HG03139 (cell line): ENCODE measurements at regions not wholly inside any gene's neighbourhood (a gene's known extent, or its start where the extent isn't known, plus 50 kb on each side); places are given as distances from the start of the nearest gene placed in this dataset.
"Not testable (repeated sequence)": the region's sequence is repeated elsewhere in the genome, so short reads cannot be mapped to it uniquely, and the experiment has no call there.

Experiments used
- ATAC-seq: cut with Tn5 transposase; IDR thresholded peaks from one replicate; pipeline ENCODE4 v1.9.1; 2021; ENCODE audit not compliant: unreplicated experiment

DNA sequence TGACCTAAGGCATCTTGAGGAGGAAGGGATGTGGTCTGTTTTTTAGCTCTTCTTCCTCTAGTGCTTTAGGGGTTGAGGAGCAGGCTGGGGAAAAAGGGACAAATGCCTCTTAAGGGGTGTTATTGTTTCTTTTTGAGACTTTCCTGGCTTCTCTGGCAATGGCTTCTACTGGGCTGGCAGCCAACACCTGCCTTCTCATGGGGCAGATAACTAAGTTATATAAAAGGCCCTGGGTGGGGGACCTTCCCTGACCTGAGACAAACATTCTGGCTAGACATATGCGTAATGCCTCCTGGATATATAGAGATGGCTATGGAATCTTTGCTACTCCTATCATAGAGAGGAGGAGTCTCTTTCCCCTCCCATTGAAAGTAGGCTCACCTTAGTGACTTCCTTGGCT is 179.2 kb upstream of the PROK2 start:
- ATAC-seq = no peak

GRCh38 chr3:71962561-71963240 is 177.8 kb upstream of the PROK2 start:
- ATAC-seq = no peak

DNA sequence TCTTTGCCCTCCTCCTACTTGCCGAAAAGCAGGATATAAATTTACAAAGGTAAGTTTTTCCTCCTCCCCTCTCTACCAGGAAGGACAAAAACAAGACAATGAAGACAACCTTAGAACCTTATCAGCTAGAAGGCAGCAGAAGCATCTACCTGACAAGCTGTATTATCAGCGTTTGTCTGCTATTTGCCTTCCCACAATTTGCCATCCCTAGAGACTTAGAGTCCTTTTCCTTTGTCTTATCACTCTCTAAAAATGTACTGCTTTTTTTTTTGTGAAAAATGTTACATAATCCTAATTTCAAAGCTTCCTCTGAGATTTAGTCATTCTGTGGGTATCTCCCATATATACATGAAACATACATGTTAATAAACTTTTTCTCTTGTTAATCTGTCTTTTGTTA is 176.9 kb upstream of the PROK2 start:
- no peak for ATAC-seq

GRCh38 chr3:71961378-71961777 is 176.4 kb upstream of the PROK2 start:
- no peak for ATAC-seq

- no peak for ATAC-seq
Measured at GRCh38 chr3:71958533-71958932, 173.6 kb upstream of the PROK2 start.

DNA sequence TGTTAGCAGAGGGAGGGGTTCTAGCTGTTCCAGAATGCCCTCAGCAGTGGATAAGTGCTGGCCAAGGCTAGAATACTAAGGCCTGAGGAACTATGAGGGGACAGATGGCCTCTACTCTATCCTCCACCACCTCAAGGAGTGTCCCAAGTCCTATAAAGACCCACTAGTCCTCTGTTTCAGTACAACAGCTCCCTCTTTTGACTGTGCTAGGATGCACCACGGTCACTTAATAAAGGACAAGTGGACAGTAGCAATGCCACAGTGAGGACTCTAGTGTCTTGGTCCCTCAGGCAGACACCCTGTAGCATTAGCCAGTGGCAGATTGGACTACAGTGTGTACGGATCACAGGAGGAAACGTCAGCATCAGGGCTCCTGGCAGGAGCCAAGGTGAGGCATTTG is 171.8 kb upstream of the PROK2 start:
- ATAC-seq = no peak

GRCh38 chr3:71956069-71956340 is 171.1 kb upstream of the PROK2 start:
- ATAC-seq = no peak

- no peak for ATAC-seq
Measured at GRCh38 chr3:71955240-71956068, 170.5 kb upstream of the PROK2 start.

DNA sequence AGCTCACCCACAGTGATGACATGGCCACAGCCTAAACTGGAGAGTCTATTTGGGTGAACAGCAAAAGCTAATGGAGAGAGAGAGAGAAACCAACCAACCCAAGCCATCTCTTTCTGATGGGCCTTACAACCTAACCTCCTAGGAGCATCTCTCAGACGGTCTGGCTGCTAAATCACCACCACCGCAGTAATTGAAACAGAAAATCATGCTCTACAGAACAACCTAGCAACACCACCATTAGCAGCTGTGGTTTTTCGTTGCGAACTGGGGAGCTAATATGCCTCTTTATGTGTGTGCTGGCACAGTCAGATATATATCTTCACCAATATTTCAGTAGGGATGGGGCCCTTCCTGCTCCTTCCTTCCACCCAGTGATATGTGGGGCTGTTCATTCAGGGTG is 166.9 kb upstream of the PROK2 start:
- ATAC-seq = no peak

- no peak for ATAC-seq
Measured at GRCh38 chr3:71951361-71951760, 166.4 kb upstream of the PROK2 start.

GRCh38 chr3:71949442-71949841 is 164.5 kb upstream of the PROK2 start:
- ATAC-seq = no peak

DNA sequence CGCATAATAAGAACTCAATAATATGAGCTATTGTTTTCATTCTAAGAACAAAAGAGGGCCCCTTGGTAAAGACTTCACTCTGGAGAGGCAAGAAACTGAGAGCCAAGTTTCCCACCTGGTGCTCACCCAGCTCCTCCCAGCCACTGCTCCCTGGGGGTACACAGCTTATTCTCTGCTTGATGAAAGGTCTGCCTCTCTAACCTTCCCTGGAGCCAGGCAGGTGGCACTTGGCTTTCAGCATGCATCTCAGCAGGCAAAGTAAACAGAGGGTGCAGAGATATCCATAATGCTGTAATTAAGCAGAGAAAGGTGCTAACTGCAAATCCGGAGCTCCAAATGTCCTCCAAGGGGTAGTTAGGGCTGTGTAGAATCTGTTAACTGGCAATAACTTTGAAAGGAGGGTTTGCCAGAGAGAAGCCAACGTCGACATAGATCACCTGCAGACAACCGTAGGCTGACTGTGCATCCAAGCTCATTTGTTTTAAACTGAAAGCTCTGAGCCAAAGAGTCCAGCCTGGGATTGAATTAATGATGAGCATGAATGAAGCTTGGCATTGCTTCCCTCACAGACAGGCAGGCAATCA is 159.6 kb upstream of the PROK2 start:
- ATAC-seq = no peak

DNA sequence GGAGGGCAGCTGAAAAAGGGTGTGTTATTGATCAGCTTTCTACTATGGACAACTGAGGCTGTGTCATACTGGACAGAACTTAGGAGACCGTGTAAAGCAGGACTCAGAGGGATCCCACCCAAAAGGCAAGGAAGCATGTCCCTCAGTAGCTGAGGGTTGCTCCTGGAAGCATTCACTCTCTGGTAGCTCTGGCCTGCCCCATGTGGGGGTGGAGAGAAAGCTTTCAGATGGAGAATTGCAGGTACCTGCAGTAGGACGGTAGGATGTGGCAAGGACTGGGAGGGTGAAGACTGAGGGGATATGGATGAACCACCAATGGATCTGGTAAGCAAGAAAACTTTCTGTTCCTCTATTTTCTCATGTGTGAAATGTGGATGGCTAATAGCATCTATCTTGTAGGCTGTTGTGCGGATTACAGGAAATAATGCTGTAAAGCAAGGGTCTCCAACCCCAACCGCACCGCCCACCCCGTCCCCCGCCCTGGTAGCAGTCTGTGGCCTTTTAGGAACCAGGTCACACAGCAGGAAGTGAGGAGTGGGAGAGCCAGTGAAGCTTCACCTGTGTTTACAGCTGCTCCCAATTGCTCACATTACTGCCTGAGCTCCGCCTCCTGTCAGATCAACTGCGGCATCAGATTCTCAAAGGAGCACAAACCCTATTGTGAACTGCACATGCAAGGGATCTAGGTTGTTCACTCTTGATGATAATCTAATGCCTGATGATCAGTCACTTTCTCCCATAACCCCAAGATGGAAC is 157.7 kb upstream of the PROK2 start:
- no peak for ATAC-seq

GRCh38 chr3:71940486-71940885 is 155.5 kb upstream of the PROK2 start:
- no peak for ATAC-seq

GRCh38 chr3:71938081-71938480 is 153.1 kb upstream of the PROK2 start:
- not testable (repeated sequence) for ATAC-seq

GRCh38 chr3:71936681-71937080 is 151.7 kb upstream of the PROK2 start:
- no peak for ATAC-seq

GRCh38 chr3:71934520-71935270 is 149.7 kb upstream of the PROK2 start:
- no peak for ATAC-seq

- ATAC-seq = no peak
Measured at GRCh38 chr3:71931922-71932321, 147.0 kb upstream of the PROK2 start.

GRCh38 chr3:71930056-71930991 is 145.4 kb upstream of the PROK2 start:
- ATAC-seq = no peak

- no peak for ATAC-seq
Measured at GRCh38 chr3:71928212-71928611, 143.3 kb upstream of the PROK2 start.
